Glutamatergic neuron (in vitro differentiated cells): ENCODE measurements at regions not wholly inside any gene's neighbourhood (a gene's known extent, or its start where the extent isn't known, plus 50 kb on each side); places are given as distances from the start of the nearest gene placed in this dataset.

Experiments
- DNase-seq: peaks from one replicate; pipeline ENCODE4 v3.0.0; 2022
- H3K27ac Mint-ChIP-seq: one replicate; pipeline ENCODE4 v1.8.0; 2020; ENCODE audit warnings: mild to moderate bottlenecking, mixed read lengths, inconsistent platforms; ENCODE audit not compliant: unreplicated experiment
- H3K27me3 Mint-ChIP-seq: one replicate; pipeline ENCODE4 v1.8.0; 2020; ENCODE audit warnings: mild to moderate bottlenecking, moderate library complexity, mixed read lengths, inconsistent platforms; ENCODE audit not compliant: unreplicated experiment
- H3K36me3 Mint-ChIP-seq: one replicate; pipeline ENCODE4 v1.8.0; 2020; ENCODE audit warnings: mild to moderate bottlenecking, mixed read lengths, inconsistent platforms; ENCODE audit not compliant: unreplicated experiment
- H3K4me1 Mint-ChIP-seq: one replicate; pipeline ENCODE4 v1.8.0; 2020; ENCODE audit warnings: mild to moderate bottlenecking, low read depth, mixed read lengths, inconsistent platforms; ENCODE audit not compliant: unreplicated experiment
- H3K4me3 Mint-ChIP-seq: one replicate; pipeline ENCODE4 v1.8.0; 2020; ENCODE audit warnings: mild to moderate bottlenecking, mixed read lengths, inconsistent platforms; ENCODE audit not compliant: unreplicated experiment
- H3K9me3 Mint-ChIP-seq: one replicate; pipeline ENCODE4 v1.8.0; 2020; ENCODE audit warnings: mild to moderate bottlenecking, moderate library complexity, mixed read lengths, inconsistent platforms; ENCODE audit not compliant: unreplicated experiment
- TF ChIP-seq, protein P1 (sequence below): fragments of 200-600 bp; sonication (generic); IDR thresholded peaks from one replicate; pipeline ENCODE4 v1.5.0; 2021; ENCODE audit not compliant: partially characterized antibody, unreplicated experiment

DNA sequence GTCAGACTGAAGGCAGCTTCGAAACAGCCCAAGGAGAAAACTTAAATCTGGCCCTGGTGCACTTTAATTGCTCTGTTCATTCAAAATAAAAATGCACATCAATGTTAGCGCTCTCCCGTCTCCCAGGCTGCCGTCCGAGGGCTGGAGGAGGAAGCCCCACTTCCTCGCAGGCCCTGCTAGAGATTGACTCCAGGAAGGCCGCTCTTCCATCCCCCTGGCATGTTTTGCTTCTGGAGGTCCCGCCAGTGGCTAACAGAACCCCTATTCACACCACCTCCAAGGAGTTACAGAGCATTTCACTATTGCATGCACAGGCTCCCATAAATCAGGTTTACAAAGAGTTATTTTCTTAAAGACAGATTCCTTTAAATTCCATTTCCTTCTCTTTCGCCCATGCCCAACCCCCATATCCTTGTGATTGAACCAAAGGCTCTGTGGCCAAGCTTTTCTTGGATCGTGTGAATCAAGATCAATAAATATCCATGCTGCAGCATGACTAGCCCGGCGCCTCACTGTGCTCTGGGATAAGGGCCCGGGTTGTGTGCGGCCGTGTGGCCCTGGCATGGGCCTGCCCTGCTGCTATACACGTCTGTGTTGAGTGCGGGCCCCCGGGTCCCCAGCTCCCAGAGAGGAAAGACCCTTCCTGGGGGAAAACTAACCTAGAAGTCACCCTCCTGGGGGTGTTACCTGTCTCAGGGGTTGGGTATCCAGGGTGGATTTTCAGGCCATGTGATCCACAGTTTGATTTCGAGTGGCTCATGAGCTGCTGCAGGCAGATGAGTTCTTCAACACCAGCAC is 118.7 kb upstream of the GDF10 start:
- no peak overlapping the region for H3K4me3 Mint-ChIP-seq
- no peaks in the 10 kb centered on the region for H3K36me3 Mint-ChIP-seq
- TF ChIP-seq, protein P1, sequence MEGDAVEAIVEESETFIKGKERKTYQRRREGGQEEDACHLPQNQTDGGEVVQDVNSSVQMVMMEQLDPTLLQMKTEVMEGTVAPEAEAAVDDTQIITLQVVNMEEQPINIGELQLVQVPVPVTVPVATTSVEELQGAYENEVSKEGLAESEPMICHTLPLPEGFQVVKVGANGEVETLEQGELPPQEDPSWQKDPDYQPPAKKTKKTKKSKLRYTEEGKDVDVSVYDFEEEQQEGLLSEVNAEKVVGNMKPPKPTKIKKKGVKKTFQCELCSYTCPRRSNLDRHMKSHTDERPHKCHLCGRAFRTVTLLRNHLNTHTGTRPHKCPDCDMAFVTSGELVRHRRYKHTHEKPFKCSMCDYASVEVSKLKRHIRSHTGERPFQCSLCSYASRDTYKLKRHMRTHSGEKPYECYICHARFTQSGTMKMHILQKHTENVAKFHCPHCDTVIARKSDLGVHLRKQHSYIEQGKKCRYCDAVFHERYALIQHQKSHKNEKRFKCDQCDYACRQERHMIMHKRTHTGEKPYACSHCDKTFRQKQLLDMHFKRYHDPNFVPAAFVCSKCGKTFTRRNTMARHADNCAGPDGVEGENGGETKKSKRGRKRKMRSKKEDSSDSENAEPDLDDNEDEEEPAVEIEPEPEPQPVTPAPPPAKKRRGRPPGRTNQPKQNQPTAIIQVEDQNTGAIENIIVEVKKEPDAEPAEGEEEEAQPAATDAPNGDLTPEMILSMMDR = no peak
- H3K9me3 Mint-ChIP-seq = peaks cover 6% of the 10 kb centered on the region
- no peaks in the 10 kb centered on the region for H3K27me3 Mint-ChIP-seq
- DNase-seq = no peak
- peaks cover 13% of the 10 kb centered on the region for H3K4me1 Mint-ChIP-seq
- H3K27ac Mint-ChIP-seq = no peak overlapping the region

DNA sequence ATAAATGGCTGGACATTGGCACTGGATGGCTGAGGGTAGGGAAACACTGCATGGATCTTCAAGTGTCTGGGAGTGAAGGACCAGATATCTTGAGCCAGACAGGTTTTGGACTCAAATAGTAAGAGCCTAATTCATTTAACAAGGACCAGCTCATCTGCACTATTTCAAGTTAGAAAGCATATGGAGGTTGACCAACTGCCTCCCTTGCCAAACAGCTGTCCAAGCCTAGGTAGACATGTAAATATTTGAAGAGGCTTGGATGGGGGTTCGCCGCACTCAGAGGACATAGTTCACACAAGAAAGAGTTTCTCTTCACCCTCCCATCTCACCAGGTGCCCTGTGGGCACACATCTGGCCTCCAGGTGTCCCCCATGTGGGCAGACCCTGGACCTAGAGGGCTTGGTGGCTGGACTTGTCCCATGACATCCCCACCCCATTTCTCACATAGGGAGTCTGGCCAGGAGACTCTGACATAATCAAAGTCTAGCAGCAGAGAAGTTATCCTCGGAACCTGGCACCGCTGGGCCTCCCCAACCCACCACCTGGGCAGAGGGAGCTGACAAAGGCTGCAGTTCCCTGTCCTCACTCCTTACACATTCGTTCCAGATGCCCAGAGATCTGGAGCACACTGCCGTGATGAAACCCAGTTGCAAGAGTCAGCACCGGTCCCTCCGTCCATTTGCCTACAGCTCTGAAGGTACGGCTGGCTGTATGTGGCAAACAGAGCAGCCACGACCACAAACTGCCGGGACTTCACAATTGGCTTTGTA is 116.9 kb upstream of the GDF10 start:
- no peak overlapping the region for H3K27ac Mint-ChIP-seq
- H3K27me3 Mint-ChIP-seq = peaks cover under 1% of the 10 kb centered on the region
- H3K4me1 Mint-ChIP-seq = peaks cover 2% of the 10 kb centered on the region
- H3K36me3 Mint-ChIP-seq = no peaks in the 10 kb centered on the region
- TF ChIP-seq, protein P1 = no peak
- DNase-seq = no peak
- no peak overlapping the region for H3K4me3 Mint-ChIP-seq
- peaks cover 2% of the 10 kb centered on the region for H3K9me3 Mint-ChIP-seq

DNA sequence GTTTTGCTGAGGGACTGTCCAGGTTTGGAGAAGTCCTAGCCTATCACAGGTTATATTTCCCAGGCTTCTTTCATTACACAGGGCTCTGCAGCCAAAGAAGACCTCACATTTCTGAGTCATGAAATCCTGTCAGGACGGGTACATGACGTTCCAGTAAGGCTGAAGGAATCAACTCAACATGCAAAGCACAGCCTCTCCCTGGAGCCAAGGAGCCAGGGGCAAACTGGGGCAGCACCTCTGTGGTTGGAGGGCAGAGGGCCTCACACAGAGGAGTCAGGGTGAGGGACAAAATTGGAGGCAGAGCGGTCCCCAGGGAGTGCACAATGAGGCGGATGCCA is 116.3 kb upstream of the GDF10 start:
- no peaks in the 10 kb centered on the region for H3K36me3 Mint-ChIP-seq
- peaks cover 5% of the 10 kb centered on the region for H3K27me3 Mint-ChIP-seq
- H3K4me1 Mint-ChIP-seq = peaks cover 2% of the 10 kb centered on the region
- no peak overlapping the region for H3K27ac Mint-ChIP-seq
- no peak for DNase-seq
- TF ChIP-seq, protein P1 = no peak
- H3K9me3 Mint-ChIP-seq = peaks cover 2% of the 10 kb centered on the region
- no peak overlapping the region for H3K4me3 Mint-ChIP-seq

DNA sequence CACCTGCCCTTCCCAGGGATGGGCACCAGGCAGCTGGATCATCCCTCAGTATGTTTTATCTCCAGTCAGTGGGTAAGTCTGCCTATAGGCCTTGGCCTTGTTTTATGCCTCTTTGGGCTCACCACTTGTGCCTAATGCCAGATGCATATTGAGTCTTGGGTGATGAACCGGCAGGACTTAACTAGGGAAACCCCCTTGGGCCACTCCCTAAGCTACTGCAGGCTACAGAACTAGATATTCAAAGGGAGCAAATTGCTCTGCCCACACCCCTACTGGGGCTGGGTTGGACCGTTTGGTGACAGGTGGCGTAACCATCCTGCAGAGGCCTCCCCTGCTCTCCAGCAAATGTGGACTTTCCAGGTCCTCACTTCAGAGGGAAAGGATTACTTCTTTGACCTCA is 115.7 kb upstream of the GDF10 start:
- Mint-ChIP-seq H3K4me3 (no peak overlapping the region), H3K27ac (no peak overlapping the region), H3K4me1 (peaks cover 2% of the 10 kb centered on the region), H3K36me3 (no peaks in the 10 kb centered on the region), H3K27me3 (peaks cover 5% of the 10 kb centered on the region), H3K9me3 (peaks cover 2% of the 10 kb centered on the region)
- TF ChIP-seq, protein P1 = no peak
- DNase-seq = no peak
